ENCODE measurements at regions not wholly inside any gene's neighbourhood (a gene's known extent, or its start where the extent isn't known, plus 50 kb on each side); places are given as distances from the start of the nearest gene placed in this dataset.
"Not testable (repeated sequence)": the region's sequence is repeated elsewhere in the genome, so short reads cannot be mapped to it uniquely, and the experiment has no call there.

- no peak for DNase-seq
Observed at GRCh38 chr3:64387688-64388087, 162.4 kb upstream of the PRICKLE2 start.

- peak in 1 of 2 experiments; percentile 14 for DNase-seq
Observed at GRCh38 chr3:64385277-64385676, 160.0 kb upstream of the PRICKLE2 start.

DNA sequence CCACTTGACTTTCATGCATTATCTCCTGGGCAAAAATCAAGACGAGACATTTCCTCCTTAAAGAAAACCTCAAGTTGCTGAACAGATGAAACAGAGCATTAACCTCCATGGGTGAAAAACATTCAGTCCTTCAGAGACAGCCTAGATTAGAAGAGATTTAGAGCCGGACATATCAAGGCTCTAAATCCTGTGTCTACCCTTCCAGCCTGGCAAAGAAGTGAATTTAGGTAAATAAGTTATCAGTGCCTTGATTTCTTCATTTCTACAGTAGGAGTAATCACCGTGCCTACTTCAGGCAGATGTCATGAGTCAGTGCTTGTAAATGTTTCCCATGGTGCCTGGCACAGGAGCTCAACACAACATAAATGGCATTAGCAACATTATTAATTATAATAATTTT is 159.3 kb upstream of the PRICKLE2 start:
- DNase-seq: no peak

DNA sequence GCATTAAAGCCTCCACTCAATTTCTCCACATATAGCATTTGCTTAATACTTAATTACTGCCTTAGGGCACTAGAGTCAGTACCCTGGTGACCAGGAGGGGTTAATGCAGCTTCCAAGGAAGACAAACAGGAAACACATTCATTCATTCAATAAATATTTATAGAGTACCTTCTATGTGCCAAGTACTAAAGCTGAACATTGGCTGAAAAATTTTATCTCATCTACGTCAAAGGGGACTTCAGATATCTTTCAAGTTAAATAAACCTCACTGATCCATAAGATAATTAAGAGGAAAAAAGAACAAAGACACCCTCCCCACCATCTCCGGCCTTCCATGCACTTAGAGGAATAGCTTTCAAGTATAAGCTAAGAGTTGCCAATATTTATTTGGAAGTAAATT is 156.9 kb upstream of the PRICKLE2 start:
- DNase-seq: no peak

DNA sequence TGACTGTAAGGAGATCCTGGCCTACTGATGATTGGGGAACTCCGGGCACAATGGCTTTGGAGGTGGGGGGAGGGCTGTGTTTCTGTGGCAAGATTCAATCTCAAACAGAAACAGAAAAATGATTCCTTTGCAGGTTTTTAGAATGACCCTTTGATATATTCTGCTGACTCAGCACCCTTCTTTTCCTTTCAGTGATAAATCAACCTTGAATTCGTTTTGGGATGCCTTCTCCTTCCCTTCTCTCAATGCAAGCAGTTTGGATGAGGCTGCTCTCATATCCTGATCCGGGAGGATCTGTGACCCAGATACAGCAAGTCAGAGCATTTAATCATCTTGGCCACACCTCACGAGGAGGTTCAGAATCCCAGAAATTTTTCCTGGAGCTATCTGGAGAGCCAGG is 156.1 kb upstream of the PRICKLE2 start:
- DNase-seq: no peak

DNA sequence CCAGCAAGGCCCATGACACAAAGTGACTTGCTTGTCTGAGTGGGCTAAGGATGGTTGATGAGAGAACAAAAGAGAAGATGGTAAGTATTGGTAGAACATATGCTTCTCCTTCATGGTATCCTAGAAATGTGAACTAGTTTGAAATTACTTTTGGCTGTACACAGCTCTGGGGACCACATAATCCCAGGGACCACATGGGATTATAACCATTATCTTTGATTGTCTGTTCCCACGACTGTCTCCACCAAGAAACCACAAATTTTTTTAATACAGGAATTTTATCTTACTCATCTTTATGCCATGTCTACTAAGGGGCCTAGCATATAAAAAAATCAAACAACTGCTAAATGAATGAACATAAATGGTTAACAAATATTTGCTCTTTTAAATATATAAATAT is 155.3 kb upstream of the PRICKLE2 start:
- no peak for DNase-seq

DNA sequence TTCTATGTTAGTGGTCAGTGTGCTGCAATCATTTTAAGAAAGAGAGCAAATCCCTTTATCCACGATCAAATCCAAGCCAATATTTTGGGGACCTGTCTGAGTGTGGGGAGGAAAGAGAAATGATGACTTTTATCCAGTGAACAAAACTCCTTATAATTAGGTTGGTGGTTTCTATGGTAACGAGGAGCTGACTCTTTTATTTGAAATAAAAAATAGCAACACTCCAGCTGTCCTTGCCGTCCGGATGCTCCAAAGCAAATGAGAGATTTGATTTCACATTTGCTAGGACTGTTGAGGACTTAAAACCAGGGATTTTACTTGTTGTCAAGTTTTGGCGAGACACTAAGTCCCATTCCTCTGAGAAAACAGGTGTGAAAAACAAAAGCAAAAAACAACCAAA is 154.0 kb upstream of the PRICKLE2 start:
- no peak for DNase-seq

- DNase-seq: no peak
Observed at GRCh38 chr3:64377942-64378341, 152.7 kb upstream of the PRICKLE2 start.

GRCh38 chr3:64375737-64376136 is 150.5 kb upstream of the PRICKLE2 start:
- no peak for DNase-seq

DNA sequence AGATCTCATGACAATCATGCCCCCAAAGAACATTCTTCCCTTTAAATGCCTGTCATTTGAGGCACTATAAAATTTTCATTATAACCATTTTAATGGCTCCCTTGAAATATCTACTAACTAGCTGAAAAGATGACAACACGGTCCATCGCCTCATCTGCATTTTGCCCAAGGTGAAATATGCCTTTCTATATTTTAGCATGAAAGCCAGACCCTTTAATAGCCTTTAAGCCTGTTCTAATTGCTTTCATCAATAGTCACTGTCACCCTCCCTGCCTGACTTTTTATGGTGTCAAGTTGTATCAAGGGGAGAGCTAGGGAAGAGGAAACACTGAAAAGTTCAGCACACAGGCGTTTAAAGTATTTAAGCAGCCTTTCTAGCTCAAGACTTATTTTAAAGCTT is 144.1 kb upstream of the PRICKLE2 start:
- no peak for DNase-seq

- DNase-seq: no peak
Observed at GRCh38 chr3:64368257-64369020, 143.2 kb upstream of the PRICKLE2 start.

- no peak for DNase-seq
Observed at GRCh38 chr3:64365877-64366276, 140.6 kb upstream of the PRICKLE2 start.

DNA sequence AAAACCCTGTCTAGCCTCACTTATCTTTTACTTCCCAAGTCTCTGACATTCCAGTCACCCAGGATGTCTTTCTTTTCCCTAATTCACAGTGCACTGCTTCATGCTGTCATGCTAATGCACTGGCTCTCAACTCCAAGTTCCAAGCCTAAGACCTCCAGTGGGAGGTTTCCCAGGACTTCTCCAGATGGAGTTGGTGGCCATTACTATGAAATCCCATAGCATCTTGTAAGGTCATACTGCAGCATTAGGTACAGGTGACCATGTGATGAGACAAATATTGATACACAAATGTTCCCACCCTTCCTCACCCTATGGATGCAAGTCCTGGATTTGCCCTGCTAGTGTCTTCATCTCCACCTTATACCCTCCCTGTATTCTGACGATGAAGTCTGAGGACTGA is 138.6 kb upstream of the PRICKLE2 start:
- DNase-seq: no peak

DNA sequence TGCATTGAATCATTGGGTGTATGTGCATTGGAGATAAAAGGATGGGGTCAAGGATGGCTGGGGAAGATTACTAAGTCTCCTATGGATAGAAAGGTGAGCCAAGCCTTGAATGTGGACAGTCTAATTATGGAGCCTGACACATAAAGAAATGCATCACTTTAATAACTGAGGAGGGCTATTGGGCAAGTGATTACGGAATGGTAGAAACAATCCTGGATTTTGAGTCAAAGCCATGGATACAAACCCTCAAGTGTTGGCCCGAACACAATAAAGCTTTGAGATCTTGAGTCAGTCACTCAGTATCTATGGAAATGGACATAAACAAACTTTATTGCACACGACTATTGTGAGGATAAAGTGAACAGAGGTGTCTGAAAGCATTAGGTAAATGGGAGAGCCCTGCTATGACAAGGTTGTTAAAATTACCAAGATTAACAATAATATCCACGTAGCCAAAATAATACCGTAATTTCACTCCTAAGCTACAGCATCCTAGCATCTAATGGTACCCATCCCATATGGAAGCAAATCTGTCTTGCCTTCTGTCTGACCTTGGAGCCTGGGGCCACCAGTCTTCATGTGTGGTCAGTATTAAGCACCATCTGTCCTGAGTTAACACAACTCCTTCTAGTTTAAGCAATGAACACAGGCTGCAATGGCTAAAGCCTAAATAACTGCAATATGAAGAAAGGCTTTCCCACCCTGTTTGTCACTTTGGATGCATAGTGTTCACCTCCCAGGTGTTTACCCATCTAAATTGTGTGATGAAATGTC is 136.9 kb upstream of the PRICKLE2 start:
- DNase-seq: no peak

DNA sequence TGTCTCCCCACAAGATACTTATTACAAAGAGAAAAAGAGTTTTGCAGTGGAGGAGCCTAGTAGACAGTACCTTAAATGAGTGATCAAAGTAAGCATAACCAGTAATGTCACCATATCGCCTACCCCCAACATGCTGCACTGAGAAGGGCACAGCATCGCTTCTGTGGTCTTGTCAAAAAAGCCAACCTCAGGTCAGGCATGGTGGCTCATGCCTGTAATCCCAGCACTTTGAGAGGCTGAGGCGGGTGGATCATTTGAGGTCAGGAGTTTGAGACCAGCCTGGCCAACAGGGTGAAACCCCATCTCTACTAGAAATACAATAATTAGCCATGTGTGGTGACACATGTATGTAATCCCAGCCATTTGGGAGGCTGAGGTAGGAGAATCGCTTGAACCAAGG is 135.8 kb upstream of the PRICKLE2 start:
- DNase-seq: not testable (repeated sequence)

DNA sequence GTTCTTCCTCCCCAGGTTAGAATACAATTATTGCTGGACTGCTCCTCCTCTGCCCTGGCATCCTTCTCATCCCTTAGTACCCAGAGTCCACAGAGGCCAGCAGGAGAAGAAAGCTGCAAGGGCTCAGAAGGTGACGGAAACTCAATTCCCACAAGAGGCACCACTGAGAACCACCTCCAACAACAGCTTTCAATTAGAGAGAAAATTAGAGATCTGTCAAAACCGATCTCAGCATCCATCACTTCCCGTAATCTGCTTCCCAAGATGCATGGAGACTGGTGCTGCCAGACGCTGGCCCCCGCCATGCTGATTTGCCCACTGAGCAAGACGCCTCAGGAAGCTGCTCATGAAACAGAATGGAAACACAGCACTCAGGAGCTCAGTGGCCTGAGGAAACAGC is 135.0 kb upstream of the PRICKLE2 start:
- DNase-seq: no peak

DNA sequence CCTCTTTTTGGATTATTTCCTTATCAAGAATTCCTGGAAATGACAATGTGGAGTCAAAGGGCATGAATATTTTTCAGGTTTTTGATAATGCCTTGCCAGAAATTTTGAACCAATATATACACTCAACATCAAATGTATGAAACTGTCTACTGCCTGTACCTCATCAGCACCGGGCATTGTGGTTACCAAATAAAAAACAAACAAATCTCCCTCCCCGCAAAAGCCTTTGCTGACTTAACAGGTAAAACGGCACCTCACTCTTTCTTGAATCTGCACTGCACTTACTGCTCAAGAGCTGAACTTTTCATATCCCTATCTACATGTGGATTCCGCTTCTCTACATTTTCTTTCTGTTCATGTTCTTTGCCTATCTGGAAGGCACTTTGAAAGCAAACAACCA is 134.5 kb upstream of the PRICKLE2 start:
- DNase-seq: no peak

- DNase-seq: no peak
Observed at GRCh38 chr3:64358853-64359252, 133.6 kb upstream of the PRICKLE2 start.

GRCh38 chr3:64358176-64358575 is 132.9 kb upstream of the PRICKLE2 start:
- no peak for DNase-seq

- no peak for DNase-seq
Observed at GRCh38 chr3:64357481-64357880, 132.2 kb upstream of the PRICKLE2 start.

DNA sequence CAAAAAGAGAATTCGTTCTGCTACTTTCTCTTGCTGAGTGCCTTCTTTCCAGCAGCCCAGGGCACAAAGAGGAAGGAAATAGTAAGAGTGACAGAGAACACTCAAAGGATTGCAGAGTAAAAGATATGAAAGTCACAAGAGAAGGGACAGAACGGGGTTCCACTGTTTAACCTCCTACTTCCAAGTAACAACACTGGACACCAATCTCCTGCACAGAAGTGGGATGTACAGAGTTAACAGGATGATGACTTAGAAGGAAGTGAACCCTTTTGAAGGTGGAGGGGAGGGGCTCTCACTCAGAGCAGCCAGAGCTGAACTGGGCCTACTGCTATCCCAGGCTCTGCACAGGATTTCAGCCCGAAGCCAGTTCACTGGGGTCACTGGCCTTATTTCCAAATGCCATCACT is 130.1 kb upstream of the PRICKLE2 start:
- no peak for DNase-seq

- DNase-seq: no peak
Observed at GRCh38 chr3:64354956-64355355, 129.7 kb upstream of the PRICKLE2 start.

- DNase-seq: no peak
Observed at GRCh38 chr3:64354221-64354620, 129.0 kb upstream of the PRICKLE2 start.

GRCh38 chr3:64353226-64353625 is 128.0 kb upstream of the PRICKLE2 start:
- no peak for DNase-seq

DNA sequence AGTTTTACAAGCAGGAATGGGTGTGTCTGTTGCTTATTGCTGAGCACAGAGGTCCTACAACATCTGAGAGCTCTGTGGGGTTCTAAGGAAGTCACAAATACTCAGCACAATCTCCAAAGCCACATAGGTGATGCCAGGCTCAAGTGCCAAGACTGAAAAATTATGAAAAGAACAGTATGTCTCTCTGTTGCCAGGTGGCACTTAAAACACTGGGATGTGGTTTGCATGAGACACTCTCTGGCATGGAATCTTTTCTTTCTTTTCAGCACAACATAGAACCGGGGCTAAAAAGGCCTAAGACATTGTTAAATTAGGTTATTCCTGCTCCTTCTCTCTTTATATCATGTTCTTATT is 127.3 kb upstream of the PRICKLE2 start:
- DNase-seq: no peak
